Astrocyte (in vitro differentiated cells and primary cell): ENCODE measurements at regions not wholly inside any gene's neighbourhood (a gene's known extent, or its start where the extent isn't known, plus 50 kb on each side); places are given as distances from the start of the nearest gene placed in this dataset.

Source experiments
- EZH2 ChIP-seq: IDR thresholded peaks from 2 replicates; pipeline ENCODE4 v1.6.1; 2012; ENCODE audit warnings: mild to moderate bottlenecking, low read length, inconsistent platforms; ENCODE audit not compliant: insufficient read depth
- TF ChIP-seq, protein P1 (sequence below): IDR thresholded peaks from 2 replicates; pipeline ENCODE4 v1.5.1; 2011; ENCODE audit warnings: low read depth, mild to moderate bottlenecking, inconsistent platforms, low read length, moderate library complexity; ENCODE audit not compliant: insufficient read depth

DNA sequence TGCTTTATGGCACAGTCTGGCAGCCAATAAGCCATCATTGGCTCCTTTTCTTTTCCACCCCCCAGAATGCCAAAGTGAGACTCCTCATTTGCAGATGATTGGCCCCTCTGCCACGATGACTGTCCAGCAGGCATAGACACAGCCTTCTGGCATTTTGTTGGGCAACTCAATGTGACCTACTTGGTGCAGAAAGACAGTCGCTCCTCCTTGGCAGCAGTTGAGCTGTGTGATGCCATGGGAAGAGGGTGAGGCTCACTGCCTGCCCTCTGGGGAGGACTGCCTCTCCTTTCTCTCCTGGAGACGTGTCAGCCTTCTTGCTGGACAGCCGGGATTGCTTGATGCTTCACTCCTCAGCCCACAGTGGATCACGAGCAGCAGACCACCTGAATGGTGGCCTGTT, 264.9 kb downstream of the C12orf75 start:
- TF ChIP-seq, protein P1, sequence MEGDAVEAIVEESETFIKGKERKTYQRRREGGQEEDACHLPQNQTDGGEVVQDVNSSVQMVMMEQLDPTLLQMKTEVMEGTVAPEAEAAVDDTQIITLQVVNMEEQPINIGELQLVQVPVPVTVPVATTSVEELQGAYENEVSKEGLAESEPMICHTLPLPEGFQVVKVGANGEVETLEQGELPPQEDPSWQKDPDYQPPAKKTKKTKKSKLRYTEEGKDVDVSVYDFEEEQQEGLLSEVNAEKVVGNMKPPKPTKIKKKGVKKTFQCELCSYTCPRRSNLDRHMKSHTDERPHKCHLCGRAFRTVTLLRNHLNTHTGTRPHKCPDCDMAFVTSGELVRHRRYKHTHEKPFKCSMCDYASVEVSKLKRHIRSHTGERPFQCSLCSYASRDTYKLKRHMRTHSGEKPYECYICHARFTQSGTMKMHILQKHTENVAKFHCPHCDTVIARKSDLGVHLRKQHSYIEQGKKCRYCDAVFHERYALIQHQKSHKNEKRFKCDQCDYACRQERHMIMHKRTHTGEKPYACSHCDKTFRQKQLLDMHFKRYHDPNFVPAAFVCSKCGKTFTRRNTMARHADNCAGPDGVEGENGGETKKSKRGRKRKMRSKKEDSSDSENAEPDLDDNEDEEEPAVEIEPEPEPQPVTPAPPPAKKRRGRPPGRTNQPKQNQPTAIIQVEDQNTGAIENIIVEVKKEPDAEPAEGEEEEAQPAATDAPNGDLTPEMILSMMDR = no peak
- TF ChIP-seq EZH2 = no peak
